ENCODE measurements at regions not wholly inside any gene's neighbourhood (a gene's known extent, or its start where the extent isn't known, plus 50 kb on each side); places are given as distances from the start of the nearest gene placed in this dataset.

- no peak for TF ChIP-seq CTCF (IDR thresholded peaks at IDR 0.05)
These were observed 211.4 kb upstream of the GPR101 start for GRCh38 chrX:137245183-137245582.

- TF ChIP-seq CTCF (IDR thresholded peaks at IDR 0.05) = no peak
These were observed 203.0 kb upstream of the GPR101 start for GRCh38 chrX:137236837-137237236.

- no peak for TF ChIP-seq CTCF (IDR thresholded peaks at IDR 0.05)
These were observed 201.0 kb upstream of the GPR101 start for GRCh38 chrX:137234651-137235402.

- no peak for TF ChIP-seq CTCF (IDR thresholded peaks at IDR 0.05)
These were observed 199.7 kb upstream of the GPR101 start for GRCh38 chrX:137233478-137233877.

- TF ChIP-seq CTCF (IDR thresholded peaks at IDR 0.05) = no peak
These were observed 193.4 kb upstream of the GPR101 start for GRCh38 chrX:137227151-137227550.

GRCh38 chrX:137215467-137215866 lies 181.7 kb upstream of the GPR101 start:
- no peak for TF ChIP-seq CTCF (IDR thresholded peaks at IDR 0.05)

- no peak for TF ChIP-seq CTCF (IDR thresholded peaks at IDR 0.05)
These were observed 178.4 kb upstream of the GPR101 start for GRCh38 chrX:137212078-137212632.

Measured in LNCAP (cell line).